ENCODE measurements at regions not wholly inside any gene's neighbourhood (a gene's known extent, or its start where the extent isn't known, plus 50 kb on each side); places are given as distances from the start of the nearest gene placed in this dataset.
"Not testable (repeated sequence)": the region's sequence is repeated elsewhere in the genome, so short reads cannot be mapped to it uniquely, and the experiment has no call there.

DNA sequence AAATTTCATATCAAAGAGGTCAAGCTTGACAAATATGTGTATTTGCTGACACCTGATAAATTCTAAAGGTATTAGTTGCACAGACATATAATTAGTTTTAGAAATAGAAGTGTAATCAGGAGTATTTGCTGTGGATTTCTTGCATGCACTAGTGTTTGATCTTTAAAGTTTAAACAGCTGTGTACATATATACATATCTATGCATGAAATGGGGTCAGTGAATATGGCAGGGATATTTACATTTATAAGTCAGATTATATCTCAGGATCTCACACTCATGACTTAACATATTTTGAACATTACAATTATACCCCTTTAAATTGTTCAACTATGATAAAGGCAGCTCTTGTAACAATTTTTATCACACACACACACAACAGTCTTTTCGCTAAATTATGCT, 547.4 kb upstream of the ACTRT1 start:
- DNase-seq, result no peak

DNA sequence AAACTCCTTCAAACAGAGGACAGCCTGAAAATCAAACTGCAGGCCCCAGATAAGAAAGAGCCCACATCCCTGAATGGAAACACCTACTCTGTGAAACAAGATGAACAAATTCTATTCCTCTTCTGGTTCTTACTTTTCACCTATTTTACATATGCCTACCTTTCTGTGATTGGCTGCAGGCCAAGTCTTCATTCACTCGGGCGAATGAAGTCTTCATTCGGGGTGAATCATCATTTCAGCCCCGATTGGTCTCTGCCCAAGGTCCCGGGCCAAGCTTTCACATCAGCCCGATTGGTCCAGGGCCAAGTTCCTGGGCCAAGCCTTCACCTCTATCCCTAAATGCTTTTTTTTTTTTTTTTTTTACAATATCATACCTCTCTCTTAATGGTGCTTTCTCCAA, 529.8 kb upstream of the ACTRT1 start:
- no peak for DNase-seq

DNA sequence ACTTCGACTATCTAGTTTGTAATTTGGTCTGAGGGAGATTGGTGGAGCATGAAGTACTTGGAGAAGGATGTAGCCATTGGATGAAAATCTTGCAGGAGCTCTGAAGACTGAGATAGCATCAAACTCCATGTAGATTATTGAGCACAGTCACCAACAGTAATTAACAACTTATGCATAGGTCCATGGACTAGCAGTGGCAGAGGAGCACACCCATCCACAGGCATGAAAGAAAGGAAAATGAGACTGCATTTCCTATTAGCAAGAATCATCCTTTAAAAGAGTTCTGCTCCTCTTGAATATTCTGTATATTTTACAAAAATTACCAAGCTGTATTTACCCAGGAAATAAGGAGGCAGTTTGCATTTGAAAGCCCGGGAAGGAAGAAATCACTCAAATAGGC, 529.4 kb upstream of the ACTRT1 start:
- no peak for DNase-seq

DNA sequence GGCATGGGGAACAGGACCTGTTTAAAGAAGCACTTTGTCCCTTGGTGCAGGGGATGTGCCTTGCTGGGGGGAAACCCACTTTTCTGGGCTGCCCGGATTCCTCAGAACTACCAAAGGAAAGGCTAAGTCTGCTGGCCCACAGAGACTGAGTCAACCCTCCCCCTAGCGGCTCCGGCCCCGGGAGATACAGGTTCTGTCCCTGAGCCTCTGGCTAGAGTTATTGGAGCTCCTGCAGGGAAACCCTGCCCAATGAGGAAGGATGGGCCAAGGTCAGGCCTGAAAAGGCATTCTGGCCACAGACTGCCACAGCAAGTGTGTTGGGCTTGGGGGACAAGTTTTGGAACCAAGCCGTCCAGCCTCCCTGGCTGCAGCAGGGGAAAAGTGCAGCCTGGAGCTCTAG, 490.9 kb upstream of the ACTRT1 start:
- DNase-seq, result no peak

DNA sequence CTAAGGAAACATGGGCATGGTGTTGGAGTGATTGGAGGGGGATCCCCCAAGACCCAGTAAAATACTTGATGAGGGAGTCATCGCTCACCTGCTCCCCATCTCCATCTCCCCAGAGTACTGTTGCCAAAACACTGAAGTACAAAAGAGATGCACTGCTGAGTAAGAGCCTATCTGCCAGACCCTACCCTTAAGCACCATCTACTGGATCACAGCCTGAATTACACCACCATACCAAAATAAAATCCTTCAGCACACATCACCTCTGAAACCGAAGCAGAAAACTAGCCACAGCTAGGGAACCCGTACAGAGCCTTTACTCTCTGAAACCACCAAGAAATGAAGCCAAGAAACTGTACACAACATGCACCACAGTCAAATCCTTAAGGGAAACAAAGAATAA, 466.3 kb upstream of the ACTRT1 start:
- no peak for DNase-seq

DNA sequence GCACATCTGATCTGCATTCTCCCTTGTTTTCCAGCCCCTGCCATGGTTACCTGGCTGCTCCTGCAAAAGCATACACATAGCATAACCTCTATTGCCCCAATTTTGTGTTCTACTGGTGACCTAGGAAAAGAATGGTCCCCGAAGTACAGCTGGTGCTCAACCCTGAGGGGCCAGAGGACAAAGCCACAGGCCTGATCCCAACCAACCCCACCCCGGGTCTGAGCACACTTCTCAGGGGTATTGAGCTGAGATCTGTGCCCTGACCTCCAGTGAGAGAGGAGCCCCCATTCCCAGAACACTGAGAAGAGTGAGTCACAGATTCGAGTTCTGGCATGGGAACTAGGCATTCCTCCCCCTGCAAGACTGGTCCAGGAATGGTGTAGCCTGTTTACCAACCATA, 465.5 kb upstream of the ACTRT1 start:
- DNase-seq, result no peak

DNA sequence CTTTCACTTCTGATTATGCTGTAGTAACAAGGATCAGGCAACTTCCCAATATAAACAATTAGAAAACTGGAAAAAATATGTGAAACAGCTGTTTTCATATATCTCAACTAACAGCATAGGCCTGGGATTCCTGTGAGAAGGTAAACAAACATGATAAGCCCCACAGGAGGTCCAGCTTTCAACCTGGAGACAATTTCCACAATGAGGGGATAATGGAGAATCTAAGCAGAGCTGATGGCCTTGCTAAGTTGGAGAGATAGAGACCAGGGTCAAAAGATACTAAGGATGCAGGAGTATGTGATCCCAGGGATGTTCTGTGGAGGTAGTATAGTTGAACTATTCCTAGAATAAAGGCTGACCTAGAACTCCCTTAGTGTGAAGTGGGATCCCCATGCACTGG, 452.3 kb upstream of the ACTRT1 start:
- DNase-seq, result no peak

DNA sequence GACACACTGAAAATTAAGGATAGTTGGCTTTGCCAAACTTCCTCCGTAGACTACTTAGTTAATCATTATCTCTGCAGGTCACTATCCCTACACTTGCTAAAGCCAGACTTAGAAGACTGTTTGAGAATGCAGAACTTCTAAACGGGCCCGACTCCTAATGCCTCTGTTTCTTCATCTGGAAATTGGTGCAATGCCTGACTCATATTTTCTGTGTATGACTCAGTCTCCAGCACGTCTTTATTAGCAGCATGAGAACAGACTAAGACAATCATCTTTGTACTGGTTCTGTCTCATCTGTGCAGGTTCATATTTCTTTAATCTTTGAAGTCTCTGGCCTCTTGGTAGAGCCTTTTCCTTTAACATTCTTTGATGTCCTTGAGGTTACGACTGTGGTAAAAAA, 411.9 kb upstream of the ACTRT1 start:
- DNase-seq, result no peak

DNA sequence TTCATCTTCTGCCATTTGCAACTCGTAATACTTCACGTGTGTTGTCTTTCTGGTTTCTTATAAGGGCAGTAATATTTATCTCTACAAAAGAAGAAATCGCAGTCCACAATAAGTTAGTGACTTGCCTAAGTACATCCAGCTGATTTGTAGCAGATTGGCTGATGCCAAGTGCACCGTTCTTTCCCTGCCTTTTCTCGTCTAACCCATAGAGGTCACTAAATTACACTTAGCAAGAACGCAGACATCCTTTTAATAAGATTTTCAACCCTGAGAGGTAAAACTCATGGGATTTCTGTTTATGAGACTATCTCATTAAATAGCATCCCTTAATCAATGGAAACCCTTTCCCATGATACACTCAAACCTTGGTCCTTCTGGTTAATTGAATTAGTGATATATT, 408.6 kb upstream of the ACTRT1 start:
- DNase-seq, result no peak

DNA sequence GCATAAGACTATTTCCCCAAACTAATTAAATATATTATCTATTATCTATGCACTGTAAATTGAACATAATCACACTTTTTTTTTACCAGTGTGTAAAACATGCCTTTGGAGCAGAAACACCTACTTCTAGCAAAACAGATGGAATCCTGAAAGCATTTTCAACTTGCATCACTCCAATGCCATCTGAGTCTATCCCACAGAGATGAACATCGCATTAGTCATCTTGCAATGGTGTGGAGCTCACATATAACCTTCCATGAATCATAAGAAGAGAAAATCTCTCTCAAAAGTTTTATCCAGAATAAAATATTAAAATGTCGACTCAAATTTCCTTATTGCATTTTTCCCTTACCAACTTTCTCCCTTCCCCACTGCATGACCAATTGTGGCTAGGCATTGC, 406.7 kb upstream of the ACTRT1 start:
- DNase-seq, result peak in 1 of 2 donors; percentile 24

DNA sequence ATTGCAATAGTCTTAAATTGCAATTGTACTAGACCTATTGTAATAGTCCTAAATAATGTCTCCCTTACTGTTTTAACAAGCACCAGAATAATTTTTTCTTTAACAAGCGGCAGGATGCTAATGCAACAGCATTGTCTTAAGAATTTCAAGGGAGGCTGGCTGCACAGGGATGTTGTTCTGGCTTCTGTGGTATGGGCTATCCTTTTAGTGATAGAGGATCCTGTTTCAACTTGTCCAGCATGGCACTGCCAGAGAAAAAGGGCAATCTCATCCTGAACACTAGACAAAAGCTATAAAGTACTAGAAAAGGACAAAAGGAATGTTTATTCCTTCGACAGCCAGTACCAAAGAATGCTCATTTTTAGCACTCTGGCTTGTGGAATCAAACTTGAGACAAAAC, 405.5 kb upstream of the ACTRT1 start:
- DNase-seq, result no peak

DNA sequence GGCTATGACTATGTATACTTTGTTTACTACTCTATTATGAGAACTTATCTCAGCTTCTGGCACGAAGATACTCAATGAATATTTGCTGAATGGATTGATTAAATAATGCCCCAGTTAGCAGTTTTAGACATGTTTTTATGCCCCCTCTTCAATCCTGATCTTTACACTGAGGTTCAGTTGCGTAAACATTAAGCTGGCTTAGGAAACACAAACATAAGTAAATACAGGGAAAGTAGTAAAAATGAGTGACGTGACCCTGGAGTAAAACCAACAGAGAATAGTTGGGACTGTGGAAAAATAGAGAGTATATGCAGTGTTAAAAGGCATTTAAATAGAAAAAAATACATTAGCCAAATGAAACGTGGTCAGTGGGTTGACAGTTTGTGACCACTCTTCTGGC, 387.0 kb upstream of the ACTRT1 start:
- DNase-seq, result no peak

DNA sequence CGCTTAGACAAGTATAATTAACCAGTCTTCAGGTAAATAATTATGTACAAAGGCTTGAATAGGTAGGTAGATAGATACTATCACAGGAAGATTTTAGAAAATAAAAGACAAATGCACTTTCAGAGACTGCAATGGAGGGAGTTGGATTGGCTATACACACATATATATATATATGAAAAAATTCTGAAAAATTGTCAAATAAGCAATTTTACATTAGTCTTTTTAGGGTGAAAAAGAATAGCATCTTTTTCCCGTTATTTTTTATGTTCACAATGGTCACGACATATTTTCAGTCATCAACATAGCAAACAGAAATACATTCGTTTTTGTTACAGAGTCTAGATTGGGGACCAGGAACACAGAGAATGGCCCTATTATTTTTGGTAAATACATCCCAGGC, 385.9 kb upstream of the ACTRT1 start:
- no peak for DNase-seq

DNA sequence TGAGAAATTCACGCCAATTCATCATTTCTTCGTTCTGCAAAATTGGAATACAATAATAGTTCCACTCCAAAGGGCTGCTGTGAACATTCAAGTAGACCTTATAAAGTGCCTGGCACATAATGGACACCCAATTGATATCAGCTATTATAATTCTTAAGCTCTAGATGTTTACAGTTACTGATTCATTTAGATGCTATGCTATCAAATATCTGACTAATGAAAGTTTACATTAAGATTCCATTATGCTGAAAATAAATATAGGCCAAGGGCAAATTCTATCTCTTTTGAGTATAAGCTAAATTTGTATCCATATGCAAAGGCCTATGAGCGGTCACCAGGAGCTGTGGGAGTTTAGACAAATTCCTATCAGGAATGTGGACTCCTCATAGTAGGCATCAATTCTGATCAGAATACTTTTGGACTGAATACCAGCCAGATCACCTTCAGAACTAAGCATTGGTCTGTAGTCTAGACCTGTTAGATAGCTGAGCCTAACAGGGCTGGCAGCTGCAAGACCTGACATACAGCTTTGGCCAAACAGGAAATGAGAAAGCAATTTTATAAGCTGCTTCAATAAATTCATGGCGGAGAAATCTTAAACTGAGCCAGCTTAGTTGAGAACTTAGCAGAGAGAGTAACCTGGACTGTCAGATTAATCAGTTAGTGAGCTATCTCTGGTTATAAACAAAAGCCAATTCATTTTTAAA, 384.3 kb upstream of the ACTRT1 start:
- no peak for DNase-seq

DNA sequence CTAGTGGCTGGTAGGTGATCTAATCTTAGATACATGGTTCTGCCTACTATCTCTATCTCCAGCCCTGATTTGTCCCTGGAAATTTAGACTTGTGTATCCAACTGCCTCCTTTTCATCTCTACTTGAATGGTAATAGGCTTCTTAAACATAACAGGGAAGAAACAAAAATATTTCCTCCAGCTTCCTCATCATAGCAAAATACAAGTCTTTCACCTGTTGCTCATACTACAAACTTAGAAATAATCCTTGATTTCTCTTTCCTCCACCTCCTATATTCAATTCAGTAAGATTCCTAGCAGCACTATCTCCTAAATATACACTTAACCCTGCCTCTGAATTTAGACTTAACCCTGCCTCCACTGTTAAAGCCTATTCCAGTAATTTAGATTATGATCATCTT, 373.3 kb upstream of the ACTRT1 start:
- DNase-seq, result no peak

DNA sequence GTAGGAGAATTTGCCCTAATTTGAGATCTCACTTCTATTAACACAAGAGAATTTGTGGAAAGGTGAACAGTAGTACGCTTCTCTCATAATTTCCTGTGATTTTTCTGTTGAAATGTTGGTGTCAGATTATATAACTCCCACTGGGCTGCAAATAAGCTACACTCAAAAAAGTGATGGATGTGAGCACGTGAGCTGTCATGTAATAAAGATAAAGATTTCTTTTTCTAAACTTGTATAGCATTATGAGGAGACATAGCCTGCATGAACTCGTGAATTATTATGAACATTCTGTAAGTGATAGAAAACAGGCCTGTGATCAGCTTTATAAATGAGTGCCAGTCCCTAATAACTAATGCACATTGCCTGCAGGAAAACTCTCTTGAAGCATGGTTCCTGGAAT, 356.6 kb upstream of the ACTRT1 start:
- no peak for DNase-seq

DNA sequence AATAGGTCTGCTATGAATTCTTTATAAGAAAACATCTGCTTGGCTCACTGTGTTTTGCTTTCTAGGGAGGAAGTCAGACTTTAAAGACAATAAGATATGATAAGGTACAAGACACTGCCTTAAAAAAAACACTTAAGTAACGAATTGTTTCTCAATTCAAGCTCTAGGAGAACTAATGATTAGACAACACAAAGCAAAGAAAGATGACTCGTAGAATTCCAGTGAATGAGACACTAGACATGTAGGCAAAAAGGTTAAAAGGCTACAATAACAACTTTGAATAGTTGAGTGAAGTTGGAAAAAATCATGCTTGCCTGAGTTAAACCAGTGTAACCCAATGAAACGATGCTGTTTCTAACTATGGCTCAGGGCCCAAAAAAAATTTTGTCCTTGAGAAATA, 344.4 kb upstream of the ACTRT1 start:
- no peak for DNase-seq

DNA sequence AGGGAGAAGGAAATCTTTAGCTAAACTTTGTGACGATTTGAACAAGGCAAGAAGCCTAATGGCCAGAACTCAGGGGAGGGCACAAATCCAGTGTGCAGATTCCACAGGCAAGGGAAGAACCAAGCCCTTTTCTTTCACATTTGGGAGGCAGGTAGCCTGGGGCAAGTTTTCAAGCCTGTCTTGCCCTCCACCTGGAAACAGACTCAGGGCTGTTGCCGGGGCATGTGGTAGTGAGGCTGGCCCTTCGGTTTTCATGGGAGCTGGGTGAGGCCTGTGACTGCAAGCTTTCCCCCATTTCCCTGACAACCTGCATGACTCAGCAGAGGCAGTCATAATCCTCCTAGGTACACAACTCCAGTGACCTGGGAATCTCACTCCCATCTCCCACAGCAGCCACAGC, 331.6 kb upstream of the ACTRT1 start:
- DNase-seq, result not testable (repeated sequence)

DNA sequence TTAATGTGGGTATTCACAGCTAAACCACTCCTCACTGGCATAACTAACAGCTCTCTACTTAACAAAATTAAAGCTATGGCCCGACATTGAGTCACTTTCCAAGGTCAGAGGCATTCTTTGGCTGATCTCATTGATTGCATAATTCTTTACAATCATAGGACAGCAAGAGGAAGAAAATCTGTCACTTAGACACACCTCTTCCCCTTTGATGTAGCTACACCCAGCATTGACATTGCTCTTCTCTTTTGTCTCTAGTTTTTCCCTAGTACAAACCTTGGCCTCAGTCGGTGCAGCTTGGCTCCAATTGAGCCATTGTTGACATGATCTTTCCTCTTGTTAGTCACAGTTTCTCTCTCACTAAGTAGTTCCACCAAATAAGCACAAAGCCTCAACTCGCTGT, 313.3 kb upstream of the ACTRT1 start:
- no peak for DNase-seq

DNA sequence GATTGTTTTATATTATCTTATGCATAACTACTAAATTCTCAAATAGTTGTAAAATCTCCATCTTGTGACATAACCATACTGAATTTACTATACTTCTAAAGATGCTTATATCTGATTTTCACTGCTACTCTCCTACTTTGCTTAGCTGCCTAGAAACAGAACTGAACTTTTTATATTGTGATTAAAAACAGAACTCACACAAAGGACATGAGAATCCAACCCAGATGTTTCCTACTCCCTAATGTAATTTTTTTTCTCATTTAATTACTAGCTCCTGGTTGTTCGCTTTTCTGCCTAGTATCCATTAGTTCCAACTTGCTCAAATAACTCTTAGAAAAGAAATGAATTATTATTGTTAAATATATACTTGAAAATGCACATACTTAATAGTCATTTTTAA, 283.5 kb upstream of the ACTRT1 start:
- no peak for DNase-seq

DNA sequence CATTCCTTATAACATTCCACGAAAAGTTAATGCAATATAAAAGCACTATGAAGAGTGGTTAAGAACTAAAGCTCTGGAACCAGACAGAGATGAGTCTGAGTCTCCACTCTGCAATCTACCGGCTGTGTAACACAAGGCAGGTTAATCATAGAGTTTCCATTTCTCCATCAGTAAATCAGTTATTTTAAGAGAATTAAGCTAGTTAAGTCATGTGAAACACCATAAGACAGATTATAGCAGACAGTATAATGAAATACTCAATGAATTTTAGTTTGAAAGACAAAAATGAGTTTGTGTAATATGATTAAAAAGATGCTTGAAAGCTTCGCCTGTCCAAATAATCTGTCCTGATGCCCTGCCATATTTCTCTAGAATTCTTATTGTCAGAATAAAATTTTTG, 282.6 kb upstream of the ACTRT1 start:
- no peak for DNase-seq

DNA sequence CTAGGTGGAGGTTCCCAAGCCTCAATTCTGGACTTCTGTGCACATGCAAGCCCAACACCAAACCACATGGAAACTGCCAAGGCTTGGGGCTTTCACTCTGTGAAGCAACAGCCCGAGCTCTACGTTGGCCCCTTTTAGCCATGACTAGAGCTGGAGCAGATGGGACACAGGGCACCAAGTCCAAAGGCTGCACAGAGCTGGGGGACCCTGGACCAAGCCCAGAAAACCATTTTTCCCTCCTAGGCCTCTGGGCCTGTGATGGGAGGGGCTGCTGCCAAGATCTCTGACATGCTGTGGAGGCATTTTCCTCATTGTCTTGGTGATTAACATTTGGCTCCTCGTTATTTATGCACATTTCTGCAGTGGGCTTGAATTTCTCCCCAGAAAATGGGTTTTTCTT, 258.7 kb upstream of the ACTRT1 start:
- no peak for DNase-seq

DNA sequence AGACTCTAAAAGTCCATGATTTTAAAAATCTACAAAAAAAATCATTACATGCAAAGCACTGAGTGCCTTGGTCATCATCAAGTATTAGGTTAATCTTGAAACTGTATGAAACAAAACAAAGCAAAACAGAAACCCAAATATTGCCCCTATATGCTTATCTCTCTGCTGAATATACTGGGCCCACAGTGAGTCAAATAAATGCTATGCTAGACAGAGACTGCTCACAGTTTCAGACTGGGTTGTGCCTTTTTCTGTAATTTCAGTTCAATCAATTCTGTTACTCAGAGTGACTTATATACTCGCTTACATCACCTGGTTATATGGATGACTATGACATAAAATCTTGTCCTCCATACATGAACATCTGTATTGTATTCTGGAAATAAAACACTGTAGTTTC, 257.1 kb upstream of the ACTRT1 start:
- no peak for DNase-seq

DNA sequence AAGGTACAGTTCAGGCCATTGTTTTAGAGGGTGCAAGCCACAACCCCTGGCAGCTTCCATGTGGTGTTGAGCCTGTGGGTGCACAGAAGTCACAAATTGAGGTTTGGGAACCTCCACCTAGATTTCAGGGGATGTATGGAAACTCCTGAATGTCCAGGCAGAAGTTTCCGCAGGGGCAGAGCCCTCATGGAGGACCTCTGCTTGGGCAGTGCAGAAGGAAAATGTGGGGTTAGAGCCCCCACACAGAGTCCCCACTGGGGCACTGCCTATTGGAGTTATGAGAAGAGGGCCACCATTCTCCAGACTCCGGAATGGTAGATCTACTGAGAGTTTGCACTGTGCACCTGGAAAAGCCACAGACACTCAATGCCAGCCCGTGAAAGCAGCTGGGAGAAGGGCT, 242.0 kb upstream of the ACTRT1 start:
- no peak for DNase-seq

DNA sequence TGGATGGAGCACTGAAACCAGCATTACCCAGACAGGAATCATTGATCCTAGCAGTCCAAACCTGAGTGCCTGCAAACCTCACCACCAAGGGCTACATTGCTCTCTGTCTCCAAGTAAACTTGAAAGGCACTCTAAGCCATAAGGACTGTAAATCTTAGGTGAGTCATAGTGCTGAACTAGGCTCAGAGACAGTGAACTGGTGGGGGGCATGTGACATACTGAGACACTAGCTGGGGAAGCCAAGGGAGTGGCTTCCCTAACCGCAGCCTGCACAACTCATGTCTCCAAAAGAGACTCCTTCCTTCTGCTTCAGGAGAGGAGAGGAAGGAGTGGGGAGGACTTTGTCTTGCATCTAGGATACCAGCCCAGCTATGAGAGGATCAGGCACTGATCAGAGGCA, 235.5 kb upstream of the ACTRT1 start:
- no peak for DNase-seq

DNA sequence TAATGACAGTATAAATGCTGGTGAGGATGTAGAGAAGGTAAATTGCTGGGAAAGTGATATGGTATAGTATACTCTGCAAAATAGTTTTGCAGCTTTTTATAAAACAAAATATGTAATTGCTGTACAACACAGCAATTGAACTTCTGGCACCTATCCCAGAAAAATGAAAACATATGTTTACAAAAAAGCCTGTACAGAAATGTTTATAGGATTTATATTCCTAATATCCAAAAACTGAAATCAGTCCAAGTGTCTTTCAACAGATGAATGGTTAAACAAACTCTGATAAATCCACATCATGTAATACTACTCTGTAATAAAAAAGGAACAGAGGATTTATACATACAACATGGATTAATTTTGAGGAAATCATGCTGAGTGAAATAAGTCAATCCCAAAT, 198.4 kb upstream of the ACTRT1 start:
- DNase-seq, result no peak

Data from hippocampal formation (tissue), 2 donors.